ENCODE measurements at regions not wholly inside any gene's neighbourhood (a gene's known extent, or its start where the extent isn't known, plus 50 kb on each side); places are given as distances from the start of the nearest gene placed in this dataset.
"Not testable (repeated sequence)": the region's sequence is repeated elsewhere in the genome, so short reads cannot be mapped to it uniquely, and the experiment has no call there.

DNA sequence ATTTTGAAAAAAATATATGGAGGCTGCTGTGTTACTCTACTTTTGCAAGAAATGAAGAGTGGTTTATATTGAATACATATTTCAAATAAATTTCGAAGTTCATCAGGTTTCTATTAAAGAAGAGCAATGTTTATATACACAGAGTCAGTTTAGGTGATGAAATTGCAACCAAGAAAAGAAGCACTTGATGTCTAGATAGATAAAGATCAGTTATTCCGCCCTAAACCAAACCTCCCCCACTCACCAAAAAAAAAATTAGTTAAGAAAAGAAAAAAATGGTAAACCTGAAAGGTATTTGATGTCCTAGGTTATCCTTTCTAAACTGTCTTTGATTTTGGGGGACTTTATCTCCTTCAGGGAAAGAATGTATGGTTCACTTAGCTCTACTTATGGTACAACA, 111.8 kb downstream of the SKIDA1 start:
- in situ Hi-C loops (cut with HindIII; ENCODE audit: low sequenced_read_pairs) = no loop called here
- no peak for DNase-seq (ENCODE audit: low spot score)

DNA sequence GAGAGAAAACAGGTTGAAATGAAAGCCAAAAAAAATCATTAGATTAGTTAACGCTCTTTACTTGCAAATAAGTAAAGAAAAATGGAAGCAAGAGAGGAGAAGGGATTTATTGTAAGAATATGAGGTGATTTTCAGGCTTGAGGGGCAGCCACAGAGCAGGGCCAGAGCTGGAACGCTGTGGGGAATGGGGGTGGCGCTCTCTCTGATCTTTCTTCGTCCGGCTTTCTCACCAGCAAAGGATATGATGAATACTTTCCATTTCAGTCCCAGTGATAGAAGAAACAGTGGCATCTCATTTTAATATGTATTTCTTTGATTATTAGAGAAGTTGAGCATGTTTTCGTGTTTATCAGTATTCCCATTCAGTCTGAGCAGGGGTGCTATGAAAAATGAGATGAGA, 112.2 kb downstream of the SKIDA1 start:
- no peak for DNase-seq (ENCODE audit: low spot score)
- in situ Hi-C loops (cut with HindIII; ENCODE audit: low sequenced_read_pairs) = no loop called here

DNA sequence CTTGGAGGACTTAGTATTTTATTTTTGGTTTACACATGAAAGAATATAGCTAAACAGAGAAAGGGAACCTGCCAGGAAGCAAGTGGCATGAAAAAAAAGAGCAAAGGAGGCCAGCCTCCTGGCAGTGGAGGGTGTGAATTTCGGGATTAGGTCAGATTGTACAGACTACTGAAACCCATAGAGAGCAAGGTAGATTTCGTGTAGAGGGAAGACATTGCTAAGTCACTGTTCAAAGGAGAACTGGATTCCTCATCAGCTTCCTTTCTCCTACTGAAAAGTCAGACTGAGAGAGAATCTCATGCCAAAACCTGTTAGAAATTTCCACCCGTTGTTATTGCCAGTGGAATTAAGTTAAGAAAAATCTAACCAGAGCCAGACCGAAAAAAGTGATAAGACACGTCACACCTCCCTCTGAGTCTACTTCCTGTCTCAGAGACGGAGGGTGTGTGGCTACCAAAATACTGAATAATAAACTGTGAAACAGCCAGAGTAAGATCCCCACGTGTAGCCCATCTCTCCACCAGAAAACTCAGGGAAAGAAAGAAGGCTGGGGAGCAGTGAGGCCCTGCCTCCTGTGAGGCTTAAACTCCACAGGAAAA, 118.8 kb downstream of the SKIDA1 start:
- no peak for DNase-seq (ENCODE audit: low spot score)
- in situ Hi-C loops (cut with HindIII; ENCODE audit: low sequenced_read_pairs) = no loop called here

DNA sequence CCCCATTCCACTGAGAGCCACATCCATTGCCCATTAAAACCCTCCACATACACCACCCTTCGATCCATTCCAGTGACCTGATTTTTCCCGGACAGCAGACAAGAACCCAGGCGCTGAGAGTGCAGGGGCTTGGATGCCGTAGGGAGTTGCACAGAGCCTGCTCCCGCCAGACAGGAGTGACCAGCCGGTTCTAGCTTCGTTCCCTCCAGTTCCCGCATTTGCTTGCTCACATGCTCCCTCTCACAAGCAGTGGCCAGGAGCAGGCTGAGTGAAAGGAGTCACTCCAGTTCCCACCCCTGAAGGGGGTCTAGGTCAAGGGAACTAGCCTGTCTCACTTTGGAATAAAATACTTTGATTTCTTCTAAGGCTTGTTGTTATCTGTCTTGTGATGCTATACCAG, 119.5 kb downstream of the SKIDA1 start:
- DNase-seq (ENCODE audit: low spot score) = no peak
- in situ Hi-C loops (cut with HindIII; ENCODE audit: low sequenced_read_pairs) = no loop called here

DNA sequence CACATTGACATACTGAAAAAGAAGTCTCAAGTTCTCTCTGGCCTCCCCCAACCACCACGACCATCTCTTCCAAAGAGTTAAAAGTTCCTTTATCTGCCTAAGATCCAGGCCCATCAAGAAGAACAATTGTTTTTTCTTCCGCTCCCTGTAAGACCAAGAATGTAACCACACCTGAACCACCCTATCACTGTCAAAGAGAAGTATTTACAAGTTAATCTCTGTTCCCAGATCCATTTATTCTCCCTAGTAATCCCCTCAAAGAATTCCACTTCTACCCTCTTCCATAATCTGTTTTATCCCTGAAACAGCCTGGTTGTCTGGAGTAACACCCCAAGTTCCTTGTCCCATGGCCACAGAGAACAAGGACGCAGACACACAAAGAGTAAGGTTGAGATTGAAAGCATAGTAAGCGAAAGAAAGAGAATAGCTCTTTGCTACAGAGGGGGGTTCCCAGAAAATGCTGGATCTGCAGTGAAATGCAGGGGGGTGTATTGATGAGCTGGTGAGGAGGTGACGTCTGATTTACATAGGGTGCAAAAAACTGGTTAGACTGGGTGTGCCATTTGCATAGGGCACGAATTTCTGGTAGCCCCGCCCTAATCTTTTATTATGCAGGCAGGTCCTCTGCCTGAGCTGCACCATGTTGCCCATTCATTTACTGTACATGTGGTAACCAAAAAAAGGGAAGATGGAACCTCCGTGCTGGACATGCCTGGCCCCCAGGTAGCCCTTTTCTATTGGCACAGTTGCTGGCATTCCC, 122.0 kb downstream of the SKIDA1 start:
- in situ Hi-C loops (cut with HindIII; ENCODE audit: low sequenced_read_pairs) = no loop called here
- DNase-seq (ENCODE audit: low spot score) = no peak

DNA sequence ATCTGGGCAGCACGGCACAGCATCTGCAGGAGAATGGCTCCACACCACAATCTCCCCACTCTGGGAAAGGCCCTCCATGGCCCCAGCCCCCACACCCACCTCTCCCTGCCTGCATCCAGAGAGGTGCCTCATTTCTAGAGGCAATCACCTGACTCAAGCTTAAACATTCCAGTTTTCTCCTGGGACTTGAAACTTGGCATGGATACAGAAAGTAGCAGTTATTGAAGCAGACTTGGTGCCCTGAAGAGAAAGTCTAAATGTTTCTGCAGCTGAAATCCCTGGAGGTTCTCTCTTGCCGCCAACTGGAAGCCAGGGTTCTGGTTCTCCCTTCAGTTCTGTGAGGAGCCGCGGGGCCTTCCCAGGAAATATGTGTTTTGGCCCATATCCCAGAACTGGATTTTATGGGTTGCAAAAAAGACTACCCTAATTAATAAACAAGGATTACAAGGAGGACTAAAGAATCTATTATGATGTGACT, 122.8 kb downstream of the SKIDA1 start:
- in situ Hi-C loops (cut with HindIII; ENCODE audit: low sequenced_read_pairs) = no loop called here
- no peak for DNase-seq (ENCODE audit: low spot score)

DNA sequence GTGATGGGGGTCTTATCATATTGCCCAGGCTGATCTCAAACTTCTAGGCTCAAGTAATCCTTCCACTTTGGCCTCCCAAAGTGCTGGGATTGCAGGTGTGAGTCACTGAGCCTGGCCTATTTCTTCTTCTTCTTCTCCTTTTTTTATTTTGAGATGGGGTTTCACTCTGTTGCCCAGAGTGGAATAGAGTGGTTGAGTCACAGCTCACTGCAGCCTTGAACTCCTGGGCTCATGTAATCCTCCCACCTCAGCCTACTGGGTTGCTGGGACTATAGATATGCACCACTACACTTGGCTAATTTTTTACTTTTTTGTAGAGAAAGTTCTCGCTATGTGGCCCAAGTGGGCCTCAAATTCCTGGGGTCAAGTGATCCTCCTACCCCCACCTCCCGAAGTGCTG, 124.3 kb downstream of the SKIDA1 start:
- no peak for DNase-seq (ENCODE audit: low spot score)
- in situ Hi-C loops (cut with HindIII; ENCODE audit: low sequenced_read_pairs) = no loop called here

DNA sequence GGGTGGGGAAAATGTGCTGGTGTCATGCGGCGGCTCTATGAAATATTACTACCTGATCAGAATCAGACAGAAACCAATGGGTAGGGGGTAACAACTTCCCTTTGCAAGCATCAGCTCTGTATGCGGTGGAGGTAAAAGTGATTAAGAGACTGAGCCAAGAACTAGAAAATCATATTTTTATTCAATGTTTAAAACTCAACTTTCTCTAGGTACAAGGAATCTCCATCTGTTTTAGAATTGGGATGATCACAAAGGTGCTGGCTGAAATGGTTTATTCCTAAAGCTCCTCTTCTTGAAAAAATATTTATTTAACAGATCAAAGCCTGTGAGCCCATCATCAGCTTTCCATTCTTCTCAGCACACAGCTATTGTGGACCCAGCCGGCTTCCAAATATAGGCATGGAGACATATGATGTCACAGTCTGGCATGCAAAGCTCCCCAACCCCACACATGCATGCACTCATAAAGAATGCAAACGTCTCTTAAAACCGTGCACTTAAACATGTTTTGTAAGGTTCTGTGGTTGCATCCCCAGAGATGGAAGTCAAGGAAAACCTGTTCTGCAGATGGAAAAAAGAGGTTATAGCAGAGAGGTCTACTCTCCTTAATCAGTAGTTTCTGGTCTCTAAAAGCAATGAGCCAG, 126.0 kb downstream of the SKIDA1 start:
- no peak for DNase-seq (ENCODE audit: low spot score)
- in situ Hi-C loops (cut with HindIII; ENCODE audit: low sequenced_read_pairs) = no loop called here

DNA sequence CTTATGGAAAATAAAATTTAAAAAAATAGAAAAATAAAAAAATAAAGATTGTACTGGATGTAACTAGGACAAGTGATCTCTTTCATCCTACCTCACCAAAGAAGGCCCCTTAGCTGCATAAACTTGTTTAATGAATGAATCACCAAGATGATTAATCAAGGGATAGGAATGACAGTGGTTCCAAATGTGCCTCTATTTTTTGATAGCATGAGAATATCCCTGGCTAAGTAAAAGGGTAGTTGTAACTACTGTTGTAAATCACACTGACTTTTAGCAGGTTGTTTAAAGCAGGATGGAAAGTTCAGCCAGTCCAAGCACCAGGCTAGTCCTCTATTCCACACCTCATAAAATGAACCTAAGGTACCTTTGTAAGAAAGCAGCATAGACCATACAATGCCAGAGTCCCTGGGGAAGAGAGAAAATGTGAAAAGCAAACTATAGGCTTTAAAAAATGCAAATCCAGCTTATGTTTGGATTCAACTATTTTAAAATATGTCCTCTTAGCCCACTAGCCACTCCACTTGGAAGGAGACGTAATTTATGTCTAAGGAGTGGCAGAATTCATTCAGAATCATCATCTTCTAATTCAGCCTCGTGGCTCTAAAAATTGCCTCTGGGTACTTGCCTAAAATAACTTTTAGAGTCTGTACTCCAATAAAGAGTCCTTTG, 126.8 kb downstream of the SKIDA1 start:
- in situ Hi-C loops (cut with HindIII; ENCODE audit: low sequenced_read_pairs) = no loop called here
- DNase-seq (ENCODE audit: low spot score) = no peak

DNA sequence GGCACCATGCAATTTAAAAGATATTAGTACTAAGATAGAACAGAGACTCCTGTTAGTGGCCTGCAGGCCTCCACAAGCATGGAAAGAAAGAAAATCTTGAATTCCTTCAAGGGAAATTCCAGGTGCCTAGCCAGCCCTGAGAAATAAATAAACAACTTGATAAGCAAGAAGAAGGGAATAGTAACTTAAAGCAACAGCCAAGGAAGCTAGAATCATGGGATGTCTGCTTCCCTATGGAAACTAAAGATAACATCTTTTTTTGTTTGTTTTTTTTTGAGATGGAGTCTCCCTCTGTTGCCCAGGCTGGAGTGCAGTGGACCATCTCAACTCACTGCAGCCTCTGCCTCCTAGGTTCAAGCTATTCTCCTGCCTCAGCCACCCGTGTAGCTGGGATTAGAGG, 128.6 kb downstream of the SKIDA1 start:
- in situ Hi-C loops (cut with HindIII; ENCODE audit: low sequenced_read_pairs) = no loop called here
- no peak for DNase-seq (ENCODE audit: low spot score)

DNA sequence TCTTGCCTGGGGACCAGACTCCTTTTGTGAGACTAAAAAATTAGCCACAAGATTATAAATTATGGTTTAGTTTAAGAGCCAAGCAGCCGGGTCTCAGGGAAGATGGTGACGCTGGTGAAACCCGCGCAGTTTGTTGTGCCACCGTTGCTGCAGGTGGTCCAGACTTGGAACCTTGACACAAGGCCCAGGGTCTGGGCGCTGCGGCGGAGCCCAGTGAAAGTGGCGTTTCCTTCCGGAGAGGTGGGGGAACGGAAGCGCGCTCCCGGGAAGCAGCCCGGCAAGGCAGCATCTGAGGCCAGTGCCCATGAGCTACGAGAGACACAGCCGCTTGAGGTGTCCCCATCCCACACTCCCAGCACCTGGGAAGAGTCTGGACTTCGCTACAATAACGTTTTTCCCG, 131.6 kb downstream of the SKIDA1 start:
- in situ Hi-C loops (cut with HindIII; ENCODE audit: low sequenced_read_pairs) = no loop called here
- DNase-seq (ENCODE audit: low spot score) = no peak

DNA sequence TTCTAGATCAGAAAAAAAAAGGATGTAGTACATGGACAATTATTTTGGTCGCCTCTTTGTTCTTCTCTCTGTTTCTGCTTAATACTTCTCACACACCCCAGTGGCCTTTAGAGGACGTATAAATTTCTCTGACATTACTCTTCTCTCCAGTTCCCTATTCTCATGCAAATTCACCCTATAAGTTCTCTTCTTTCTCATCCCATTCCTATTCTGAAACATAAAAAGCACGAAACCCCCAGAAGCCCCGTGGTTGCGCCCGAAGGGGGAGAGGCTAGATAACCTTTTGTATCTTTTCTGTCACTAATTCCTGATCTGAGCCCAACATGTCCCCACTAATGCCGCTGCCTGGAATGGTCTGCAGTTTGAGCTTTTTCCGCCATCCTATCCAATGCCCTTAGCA, 136.9 kb downstream of the SKIDA1 start:
- in situ Hi-C loops (cut with HindIII; ENCODE audit: low sequenced_read_pairs) = no loop called here
- DNase-seq (ENCODE audit: low spot score) = no peak

DNA sequence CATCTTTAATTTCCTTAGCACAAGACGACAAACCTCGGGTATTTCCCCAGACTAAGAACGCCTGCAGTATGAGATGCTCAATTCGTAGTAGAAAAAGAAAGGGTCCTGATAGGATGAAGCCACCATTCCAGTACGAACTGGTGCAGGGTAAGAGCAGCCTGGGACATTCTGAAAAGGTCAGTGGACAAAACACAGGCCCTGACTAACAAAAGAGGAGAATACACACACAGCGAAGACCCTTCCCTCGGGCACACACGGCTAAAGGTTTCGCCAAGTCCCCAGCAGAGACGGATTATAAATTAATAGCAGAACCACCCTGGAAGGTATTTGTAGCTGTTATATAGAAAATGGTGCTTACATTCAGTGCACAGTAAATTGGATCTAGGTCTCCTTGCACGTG, 137.6 kb downstream of the SKIDA1 start:
- no peak for DNase-seq (ENCODE audit: low spot score)
- in situ Hi-C loops (cut with HindIII; ENCODE audit: low sequenced_read_pairs) = no loop called here

DNA sequence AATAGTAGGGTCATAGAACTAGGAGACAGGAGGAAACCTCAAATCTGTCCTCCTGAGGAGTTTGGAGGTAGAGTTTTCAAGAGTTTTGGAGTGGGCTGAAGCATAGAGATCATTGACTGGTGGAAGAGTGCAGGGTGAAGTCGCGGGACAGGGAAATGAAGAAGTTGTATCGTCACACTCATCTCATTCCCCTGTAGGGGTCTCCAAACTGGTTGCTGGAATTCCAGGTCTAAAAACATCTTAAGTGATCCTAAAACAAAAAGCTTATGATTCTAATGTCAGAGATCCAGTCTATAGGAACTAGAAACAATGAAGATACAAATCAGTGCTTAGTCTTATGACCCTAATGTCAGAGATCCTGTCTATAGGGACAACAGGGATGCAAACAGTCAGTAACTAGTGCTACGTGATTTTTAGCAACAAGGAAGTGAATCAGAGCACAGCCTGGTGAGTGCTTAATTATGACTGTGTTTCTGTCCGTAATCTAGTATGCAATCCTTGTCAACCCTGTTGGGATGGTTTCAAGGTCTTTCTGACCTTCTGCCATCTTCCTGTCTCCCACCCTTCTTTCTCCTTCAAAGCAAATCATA, 139.4 kb downstream of the SKIDA1 start:
- in situ Hi-C loops (cut with HindIII; ENCODE audit: low sequenced_read_pairs) = no loop called here
- DNase-seq (ENCODE audit: low spot score) = no peak

DNA sequence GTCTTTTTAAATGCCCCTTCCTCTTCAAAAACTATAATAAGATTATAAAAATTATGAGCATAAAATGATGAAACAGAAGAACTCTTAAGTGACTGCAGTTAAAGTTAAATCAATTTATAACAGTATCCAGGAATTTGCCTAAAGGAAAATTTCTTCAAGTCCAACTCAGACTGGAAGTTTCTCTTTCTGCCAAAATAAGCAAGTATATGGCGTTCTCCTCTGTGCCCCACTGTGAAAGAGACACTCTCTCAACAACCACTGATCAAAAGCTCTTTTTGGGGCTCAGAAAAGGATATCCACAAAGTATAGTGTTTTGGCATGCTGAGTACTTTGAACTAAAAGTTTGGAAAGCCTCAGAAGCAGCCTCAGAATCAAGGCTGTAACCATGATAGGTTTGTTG, 139.9 kb downstream of the SKIDA1 start:
- no peak for DNase-seq (ENCODE audit: low spot score)
- in situ Hi-C loops (cut with HindIII; ENCODE audit: low sequenced_read_pairs) = no loop called here

DNA sequence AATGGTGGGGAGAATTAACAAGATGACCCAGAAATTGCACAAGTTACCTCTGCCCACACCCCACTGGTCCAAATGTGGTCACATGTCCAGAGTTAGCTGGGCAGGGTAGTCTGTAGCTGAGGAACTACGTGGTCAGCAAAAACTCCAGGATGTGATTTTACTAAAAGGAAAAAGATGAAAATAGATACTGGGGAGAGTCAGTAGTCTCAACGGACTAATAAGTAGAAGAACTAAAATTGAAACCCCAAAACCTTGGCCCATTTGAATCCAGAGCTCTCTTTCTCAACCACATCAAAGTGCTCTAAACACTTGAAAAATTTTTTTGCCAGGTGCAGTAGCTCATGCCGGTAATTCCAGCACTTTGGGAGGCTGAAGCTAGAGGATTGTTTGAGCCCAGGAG, 146.3 kb downstream of the SKIDA1 start:
- in situ Hi-C loops (cut with HindIII; ENCODE audit: low sequenced_read_pairs) = no loop called here
- no peak for DNase-seq (ENCODE audit: low spot score)

DNA sequence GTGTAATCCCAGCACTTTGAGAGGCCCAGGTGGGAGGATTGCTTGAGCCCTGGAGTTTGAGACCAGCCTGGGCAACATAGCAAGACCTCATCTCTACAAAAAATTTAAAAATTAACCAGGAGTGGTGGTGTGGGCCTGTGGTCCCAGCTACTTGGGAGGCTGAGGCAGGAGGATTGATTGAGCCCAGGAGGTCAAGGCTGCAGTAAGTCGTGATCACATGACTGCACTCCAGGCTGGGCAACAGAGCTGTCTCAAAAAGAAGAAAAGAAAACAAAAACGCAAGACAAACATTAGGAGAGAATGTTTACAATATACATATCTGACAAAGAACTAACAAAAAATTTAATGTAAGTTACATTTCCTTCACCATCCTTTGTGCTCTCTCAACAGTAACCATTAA, 150.2 kb downstream of the SKIDA1 start:
- DNase-seq (ENCODE audit: low spot score); in situ Hi-C loops (cut with HindIII; ENCODE audit: low sequenced_read_pairs): not testable (repeated sequence)

DNA sequence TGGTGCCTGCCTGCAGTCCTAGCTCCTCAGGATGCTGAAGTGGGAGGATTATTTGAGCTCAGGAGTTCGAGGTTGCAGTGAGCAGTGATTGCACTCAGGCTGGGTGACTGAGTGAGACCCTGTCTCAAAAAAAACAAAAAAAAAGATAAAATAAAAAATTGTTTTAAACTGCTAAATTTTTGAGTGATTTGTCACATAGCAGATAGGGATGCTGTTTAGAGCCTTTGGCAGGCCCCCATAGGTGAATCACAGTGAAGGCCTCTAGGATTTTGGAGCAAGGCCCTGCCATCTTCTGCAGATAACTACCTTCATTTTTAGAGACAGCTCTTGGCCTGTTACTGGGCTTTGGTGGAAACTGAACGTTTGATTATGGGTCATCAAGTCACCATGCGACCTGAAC, 151.6 kb downstream of the SKIDA1 start:
- DNase-seq (ENCODE audit: low spot score); in situ Hi-C loops (cut with HindIII; ENCODE audit: low sequenced_read_pairs): not testable (repeated sequence)

DNA sequence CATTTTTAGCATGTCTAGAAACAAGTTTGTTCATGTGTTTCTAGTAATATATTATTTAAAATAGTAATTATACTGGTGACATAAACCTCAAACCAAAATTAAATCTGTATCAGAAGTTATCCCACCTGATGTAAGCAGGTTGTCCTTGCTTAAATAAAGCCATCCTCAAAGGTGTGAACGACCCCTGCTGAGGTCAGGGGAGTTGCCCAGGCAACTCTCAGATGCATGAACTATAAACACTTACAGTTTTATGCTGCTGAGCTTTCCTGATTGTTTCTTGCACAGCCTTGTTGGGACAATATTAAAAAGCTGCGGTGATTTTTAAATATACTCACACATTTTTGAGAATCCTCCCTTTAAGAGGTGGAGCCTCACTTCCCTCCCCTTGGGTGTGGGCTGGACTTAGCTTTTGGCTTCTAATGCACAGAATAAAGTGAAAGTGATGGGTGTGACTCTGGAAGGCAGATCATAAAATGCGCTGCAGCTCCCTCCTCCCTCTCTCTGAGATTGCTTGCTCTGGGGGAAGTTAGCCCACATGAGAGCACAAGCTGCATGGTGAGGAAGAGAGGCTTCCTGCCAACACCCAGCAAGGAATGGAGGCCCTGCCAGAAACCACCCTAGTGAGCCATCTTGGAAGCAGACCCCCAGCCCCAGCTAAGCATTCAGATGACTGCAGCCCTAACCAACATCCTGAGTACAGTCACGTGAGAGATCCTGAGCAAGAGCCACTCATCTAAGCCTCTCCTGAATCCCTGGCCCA, 152.7 kb downstream of the SKIDA1 start:
- in situ Hi-C loops (cut with HindIII; ENCODE audit: low sequenced_read_pairs) = no loop called here
- DNase-seq (ENCODE audit: low spot score) = peak; percentile 12
